Vagina (tissue), 2 donors: ENCODE measurements at regions not wholly inside any gene's neighbourhood (a gene's known extent, or its start where the extent isn't known, plus 50 kb on each side); places are given as distances from the start of the nearest gene placed in this dataset.

Experiments
- DNase-seq, 2 donors: peaks; one replicate each; pipeline ENCODE4 v3.0.0-alpha.2; 2017; ENCODE audit errors: extremely low spot score in 2 of 2
- H3K27ac ChIP-seq: fragments of 200-600 bp; sonication (generic); one replicate; pipeline ENCODE4 v1.5.1; 2019
- H3K27me3 ChIP-seq: fragments of 200-600 bp; sonication (generic); one replicate; pipeline ENCODE4 v1.5.1; 2019
- H3K36me3 ChIP-seq, 2 donors: fragments of 200-600 bp; sonication (generic); one replicate each; pipeline ENCODE4 v1.5.1; 2017 to 2019
- H3K4me1 ChIP-seq: fragments of 200-600 bp; sonication (generic); one replicate; pipeline ENCODE4 v1.5.1; 2019
- H3K4me3 ChIP-seq, 2 donors: fragments of 200-600 bp; sonication (generic); 1 replicate in 1 of 2; 2 replicates in 1 of 2; pipeline ENCODE4 v1.5.1; 2016 to 2019
- H3K9me3 ChIP-seq: fragments of 200-600 bp; sonication (generic); one replicate; pipeline ENCODE4 v1.5.1; 2019
- POLR2A ChIP-seq, 2 donors: fragments of 450-650 bp; IDR thresholded peaks; one replicate each; pipeline ENCODE4 v1.6.1; 2017; ENCODE audit warnings: antibody characterized with exemption in 2 of 2, mild to moderate bottlenecking in 2 of 2, moderate library complexity in 2 of 2
- POLR2AphosphoS5 ChIP-seq, 2 donors: sonication (generic); formaldehyde crosslinking; IDR thresholded peaks; one replicate each; pipeline ENCODE4 v1.9.0; 2017; ENCODE audit warnings: antibody characterized with exemption in 2 of 2, mild to moderate bottlenecking in 2 of 2, low read depth in 1 of 2; ENCODE audit not compliant: insufficient read depth in 1 of 2
- intact Hi-C: fragments of 100-400 bp; cut with DNase I; formaldehyde crosslinking; loops from one replicate; pipeline ENCODE4 v1.15.1; 2023
- TF ChIP-seq, protein P1 (sequence below), 3 experiments: fragments of 450-650 bp in 2 of 3; fragments of 200-600 bp in 1 of 3; sonication (generic) in 1 of 3; IDR thresholded peaks; one replicate each; pipeline ENCODE4 v1.5.1; 2017 to 2019; ENCODE audit warnings: antibody characterized with exemption in 3 of 3, mild to moderate bottlenecking in 2 of 3, moderate library complexity in 2 of 3

GRCh38 chr2:217138284-217138683 is 278.4 kb upstream of the TNP1 start:
- Histone ChIP-seq H3K27ac (no peak overlapping the region), H3K4me1 (no peaks in the 10 kb centered on the region), H3K27me3 (no peaks in the 10 kb centered on the region), H3K9me3 (no peaks in the 10 kb centered on the region), H3K4me3 (no peak overlapping the region), H3K36me3 (no peaks in the 10 kb centered on the region)
- intact Hi-C loops, result no loop called here
- no peak for DNase-seq
- TF ChIP-seq POLR2AphosphoS5 (IDR thresholded peaks at IDR 0.05; ENCODE audit: insufficient read depth in 1 of 2, low read depth in 1 of 2) (no peak), POLR2A (IDR thresholded peaks at IDR 0.05) (no peak)
- TF ChIP-seq, protein P1, sequence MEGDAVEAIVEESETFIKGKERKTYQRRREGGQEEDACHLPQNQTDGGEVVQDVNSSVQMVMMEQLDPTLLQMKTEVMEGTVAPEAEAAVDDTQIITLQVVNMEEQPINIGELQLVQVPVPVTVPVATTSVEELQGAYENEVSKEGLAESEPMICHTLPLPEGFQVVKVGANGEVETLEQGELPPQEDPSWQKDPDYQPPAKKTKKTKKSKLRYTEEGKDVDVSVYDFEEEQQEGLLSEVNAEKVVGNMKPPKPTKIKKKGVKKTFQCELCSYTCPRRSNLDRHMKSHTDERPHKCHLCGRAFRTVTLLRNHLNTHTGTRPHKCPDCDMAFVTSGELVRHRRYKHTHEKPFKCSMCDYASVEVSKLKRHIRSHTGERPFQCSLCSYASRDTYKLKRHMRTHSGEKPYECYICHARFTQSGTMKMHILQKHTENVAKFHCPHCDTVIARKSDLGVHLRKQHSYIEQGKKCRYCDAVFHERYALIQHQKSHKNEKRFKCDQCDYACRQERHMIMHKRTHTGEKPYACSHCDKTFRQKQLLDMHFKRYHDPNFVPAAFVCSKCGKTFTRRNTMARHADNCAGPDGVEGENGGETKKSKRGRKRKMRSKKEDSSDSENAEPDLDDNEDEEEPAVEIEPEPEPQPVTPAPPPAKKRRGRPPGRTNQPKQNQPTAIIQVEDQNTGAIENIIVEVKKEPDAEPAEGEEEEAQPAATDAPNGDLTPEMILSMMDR (IDR thresholded peaks at IDR 0.05), result no peak

- H3K9me3 ChIP-seq, result no peaks in the 10 kb centered on the region
- H3K4me3 ChIP-seq, result no peak overlapping the region
- no peak overlapping the region for H3K27ac ChIP-seq
- H3K4me1 ChIP-seq, result no peaks in the 10 kb centered on the region
- TF ChIP-seq, protein P1 (IDR thresholded peaks at IDR 0.05), result no peak
- no peak for TF ChIP-seq POLR2A (IDR thresholded peaks at IDR 0.05)
- DNase-seq, result no peak
- intact Hi-C loops, result no loop called here
- H3K36me3 ChIP-seq, result no peaks in the 10 kb centered on the region
- H3K27me3 ChIP-seq, result no peaks in the 10 kb centered on the region
These were observed 267.9 kb upstream of the TNP1 start for GRCh38 chr2:217127744-217128143.

DNA sequence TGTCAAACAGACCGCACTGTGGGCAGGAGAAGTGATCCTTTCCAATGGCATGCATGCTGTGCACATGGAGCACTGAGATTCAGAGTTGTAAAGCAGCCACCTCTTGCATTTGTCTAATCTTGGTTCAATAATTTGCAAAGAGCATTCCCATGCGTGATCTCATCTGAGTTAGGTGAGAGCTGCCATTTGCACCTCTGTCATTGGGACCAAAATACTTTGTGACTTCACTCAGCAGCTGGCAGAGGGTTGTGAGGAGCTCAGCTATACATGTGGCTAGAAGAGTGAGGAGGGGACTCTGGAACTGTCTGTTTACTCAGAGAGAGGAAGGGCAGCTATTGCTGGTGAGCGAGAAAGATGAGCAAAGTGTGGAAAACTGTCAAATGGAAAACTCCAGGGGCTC is 265.1 kb upstream of the TNP1 start:
- no peak for DNase-seq
- intact Hi-C loops, result no loop called here
- Histone ChIP-seq H3K27ac (no peak overlapping the region), H3K4me3 (no peak overlapping the region), H3K4me1 (no peaks in the 10 kb centered on the region), H3K27me3 (no peaks in the 10 kb centered on the region), H3K36me3 (no peaks in the 10 kb centered on the region), H3K9me3 (no peaks in the 10 kb centered on the region)
- no peak for TF ChIP-seq POLR2A (IDR thresholded peaks at IDR 0.05)
- TF ChIP-seq POLR2AphosphoS5 (IDR thresholded peaks at IDR 0.05; ENCODE audit: insufficient read depth in 1 of 2, low read depth in 1 of 2), result no peak
- TF ChIP-seq, protein P1 (IDR thresholded peaks at IDR 0.05), result no peak

- Histone ChIP-seq H3K9me3 (no peaks in the 10 kb centered on the region), H3K36me3 (no peaks in the 10 kb centered on the region), H3K4me3 (no peak overlapping the region), H3K4me1 (no peaks in the 10 kb centered on the region), H3K27me3 (no peaks in the 10 kb centered on the region), H3K27ac (no peak overlapping the region)
- no peak for DNase-seq
- TF ChIP-seq POLR2AphosphoS5 (IDR thresholded peaks at IDR 0.05; ENCODE audit: insufficient read depth in 1 of 2, low read depth in 1 of 2) (no peak), POLR2A (IDR thresholded peaks at IDR 0.05) (no peak)
- TF ChIP-seq, protein P1 (IDR thresholded peaks at IDR 0.05), result no peak
- intact Hi-C loops, result no loop called here
These were observed 264.2 kb upstream of the TNP1 start for GRCh38 chr2:217124050-217124449.

GRCh38 chr2:217121565-217121964 is 261.7 kb upstream of the TNP1 start:
- no peak for DNase-seq
- H3K9me3 ChIP-seq, result no peaks in the 10 kb centered on the region
- TF ChIP-seq POLR2AphosphoS5 (IDR thresholded peaks at IDR 0.05; ENCODE audit: insufficient read depth in 1 of 2, low read depth in 1 of 2) (no peak), POLR2A (IDR thresholded peaks at IDR 0.05) (no peak)
- TF ChIP-seq, protein P1 (IDR thresholded peaks at IDR 0.05), result no peak
- no peaks in the 10 kb centered on the region for H3K27me3 ChIP-seq
- H3K4me1 ChIP-seq, result no peaks in the 10 kb centered on the region
- intact Hi-C loops, result no loop called here
- no peak overlapping the region for H3K4me3 ChIP-seq
- H3K27ac ChIP-seq, result no peak overlapping the region
- no peaks in the 10 kb centered on the region for H3K36me3 ChIP-seq
